Chondrocyte (in vitro differentiated cells): ENCODE measurements at regions not wholly inside any gene's neighbourhood (a gene's known extent, or its start where the extent isn't known, plus 50 kb on each side); places are given as distances from the start of the nearest gene placed in this dataset.

Source experiments
- DNase-seq: peaks from one replicate; pipeline ENCODE4 v3.0.0; 2021; ENCODE audit warnings: mixed read lengths, low spot score
- H3K27ac Mint-ChIP-seq: one replicate; pipeline ENCODE4 v1.8.0; 2021; ENCODE audit warnings: mild to moderate bottlenecking, moderate library complexity, mixed read lengths; ENCODE audit not compliant: unreplicated experiment
- H3K27me3 Mint-ChIP-seq: 2 replicates; pipeline ENCODE4 v1.8.0; 2021; ENCODE audit warnings: low read depth, mixed read lengths
- H3K36me3 Mint-ChIP-seq: 2 replicates; pipeline ENCODE4 v1.8.0; 2021; ENCODE audit warnings: low read depth, mixed read lengths
- H3K4me1 Mint-ChIP-seq: 2 replicates; pipeline ENCODE4 v1.8.0; 2021; ENCODE audit warnings: low read depth, mild to moderate bottlenecking, mixed read lengths
- H3K4me3 Mint-ChIP-seq: one replicate; pipeline ENCODE4 v1.8.0; 2021; ENCODE audit warnings: mild to moderate bottlenecking, moderate library complexity, mixed read lengths; ENCODE audit not compliant: unreplicated experiment
- H3K9me3 Mint-ChIP-seq: 2 replicates; pipeline ENCODE4 v1.8.0; 2021; ENCODE audit warnings: low read depth, mixed read lengths
- TF ChIP-seq, protein P1 (sequence below): fragments of 200-600 bp; sonication (generic); IDR thresholded peaks from 2 replicates; pipeline ENCODE4 v1.5.0; 2021; ENCODE audit warnings: antibody characterized with exemption, mild to moderate bottlenecking, moderate library complexity

DNA sequence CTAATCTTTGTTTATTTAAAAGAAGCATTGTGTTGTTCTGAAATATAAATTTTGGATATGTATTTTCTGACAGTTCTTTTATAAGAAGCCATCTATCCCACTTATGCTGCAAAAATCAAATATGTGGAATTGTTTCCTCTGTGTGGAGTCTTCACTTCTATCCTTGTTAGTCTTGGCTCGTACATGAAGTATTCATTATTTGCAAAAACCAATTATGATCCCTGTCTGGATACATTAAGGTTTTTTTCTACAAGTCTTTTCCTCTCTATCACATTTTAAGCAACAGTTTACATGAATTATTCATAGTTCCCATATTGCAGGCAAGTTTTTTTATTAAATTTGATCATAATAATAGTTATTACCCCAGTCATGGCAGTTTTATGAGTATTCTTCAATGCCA lies 490.8 kb upstream of the GJE1 start:
- TF ChIP-seq, protein P1, sequence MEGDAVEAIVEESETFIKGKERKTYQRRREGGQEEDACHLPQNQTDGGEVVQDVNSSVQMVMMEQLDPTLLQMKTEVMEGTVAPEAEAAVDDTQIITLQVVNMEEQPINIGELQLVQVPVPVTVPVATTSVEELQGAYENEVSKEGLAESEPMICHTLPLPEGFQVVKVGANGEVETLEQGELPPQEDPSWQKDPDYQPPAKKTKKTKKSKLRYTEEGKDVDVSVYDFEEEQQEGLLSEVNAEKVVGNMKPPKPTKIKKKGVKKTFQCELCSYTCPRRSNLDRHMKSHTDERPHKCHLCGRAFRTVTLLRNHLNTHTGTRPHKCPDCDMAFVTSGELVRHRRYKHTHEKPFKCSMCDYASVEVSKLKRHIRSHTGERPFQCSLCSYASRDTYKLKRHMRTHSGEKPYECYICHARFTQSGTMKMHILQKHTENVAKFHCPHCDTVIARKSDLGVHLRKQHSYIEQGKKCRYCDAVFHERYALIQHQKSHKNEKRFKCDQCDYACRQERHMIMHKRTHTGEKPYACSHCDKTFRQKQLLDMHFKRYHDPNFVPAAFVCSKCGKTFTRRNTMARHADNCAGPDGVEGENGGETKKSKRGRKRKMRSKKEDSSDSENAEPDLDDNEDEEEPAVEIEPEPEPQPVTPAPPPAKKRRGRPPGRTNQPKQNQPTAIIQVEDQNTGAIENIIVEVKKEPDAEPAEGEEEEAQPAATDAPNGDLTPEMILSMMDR: no peak
- no peak overlapping the region for H3K27ac Mint-ChIP-seq
- H3K4me3 Mint-ChIP-seq: no peak overlapping the region
- DNase-seq: no peak
- H3K27me3 Mint-ChIP-seq: no peaks in the 10 kb centered on the region
- H3K9me3 Mint-ChIP-seq: no peaks in the 10 kb centered on the region
- no peaks in the 10 kb centered on the region for H3K36me3 Mint-ChIP-seq
- no peaks in the 10 kb centered on the region for H3K4me1 Mint-ChIP-seq

DNA sequence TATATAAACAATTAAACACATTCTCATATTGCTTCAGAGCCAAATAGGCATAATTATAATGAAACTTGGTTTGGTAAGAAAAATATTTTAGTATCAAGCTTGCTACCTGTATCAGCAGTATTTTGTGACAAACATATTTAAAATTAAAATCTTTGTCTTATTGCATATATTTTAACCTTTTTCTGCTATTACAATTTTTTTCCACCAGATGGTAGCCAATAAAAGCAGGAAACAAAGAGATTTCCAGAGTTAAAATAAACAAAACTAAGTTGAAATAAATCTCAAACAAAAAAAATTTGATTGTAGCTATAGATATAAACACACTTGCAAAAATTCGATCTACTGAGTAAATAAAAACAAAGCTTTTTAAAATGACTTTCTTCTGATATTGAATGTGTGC lies 491.3 kb upstream of the GJE1 start:
- Mint-ChIP-seq H3K27me3 (no peaks in the 10 kb centered on the region), H3K4me3 (no peak overlapping the region), H3K4me1 (no peaks in the 10 kb centered on the region), H3K27ac (no peak overlapping the region), H3K36me3 (no peaks in the 10 kb centered on the region), H3K9me3 (no peaks in the 10 kb centered on the region)
- TF ChIP-seq, protein P1: peak; percentile 71
- no peak for DNase-seq

DNA sequence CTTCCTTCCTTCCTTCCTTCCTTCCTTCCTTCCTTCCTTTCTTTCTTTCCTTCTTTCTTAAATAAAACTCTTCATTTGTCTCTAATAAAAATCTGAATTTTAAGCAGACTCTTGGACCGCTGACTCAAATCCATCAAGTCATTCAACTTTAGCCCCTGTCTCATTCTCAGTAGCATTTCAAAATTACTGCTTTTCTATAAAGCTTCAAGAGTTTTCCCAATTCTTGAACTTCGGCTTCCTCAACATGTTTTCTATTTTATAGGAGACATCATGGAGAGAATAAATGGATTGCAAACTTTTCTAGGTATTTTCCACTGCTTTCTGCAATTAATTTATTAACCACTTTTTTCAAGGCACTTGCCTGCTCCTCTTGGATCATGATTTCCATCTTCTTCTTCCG lies 497.1 kb upstream of the GJE1 start:
- H3K36me3 Mint-ChIP-seq: no peaks in the 10 kb centered on the region
- H3K4me3 Mint-ChIP-seq: no peak overlapping the region
- TF ChIP-seq, protein P1: no peak
- no peaks in the 10 kb centered on the region for H3K9me3 Mint-ChIP-seq
- no peaks in the 10 kb centered on the region for H3K27me3 Mint-ChIP-seq
- H3K4me1 Mint-ChIP-seq: no peaks in the 10 kb centered on the region
- no peak for DNase-seq
- no peak overlapping the region for H3K27ac Mint-ChIP-seq

DNA sequence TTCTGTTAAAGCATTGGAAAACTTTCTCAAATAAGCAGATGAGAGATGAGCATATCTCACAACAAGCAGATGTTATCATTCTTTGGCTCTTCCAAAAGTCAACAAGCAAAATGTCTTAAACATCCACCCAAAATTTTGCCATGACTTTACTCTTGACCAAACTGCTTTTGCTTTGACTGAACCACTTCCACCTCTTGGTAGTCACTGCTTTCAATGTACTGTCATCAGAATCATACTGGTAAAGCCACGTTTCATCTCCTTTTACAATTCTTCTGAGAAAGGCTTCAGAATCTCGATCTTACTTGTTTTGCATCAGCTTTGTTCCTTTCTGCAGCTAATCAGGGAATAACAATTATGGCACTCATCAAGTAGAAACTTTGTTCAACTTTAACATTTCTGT lies 498.5 kb upstream of the GJE1 start:
- no peaks in the 10 kb centered on the region for H3K4me1 Mint-ChIP-seq
- no peak overlapping the region for H3K27ac Mint-ChIP-seq
- H3K27me3 Mint-ChIP-seq: no peaks in the 10 kb centered on the region
- DNase-seq: no peak
- TF ChIP-seq, protein P1: no peak
- H3K4me3 Mint-ChIP-seq: no peak overlapping the region
- no peaks in the 10 kb centered on the region for H3K36me3 Mint-ChIP-seq
- no peaks in the 10 kb centered on the region for H3K9me3 Mint-ChIP-seq

DNA sequence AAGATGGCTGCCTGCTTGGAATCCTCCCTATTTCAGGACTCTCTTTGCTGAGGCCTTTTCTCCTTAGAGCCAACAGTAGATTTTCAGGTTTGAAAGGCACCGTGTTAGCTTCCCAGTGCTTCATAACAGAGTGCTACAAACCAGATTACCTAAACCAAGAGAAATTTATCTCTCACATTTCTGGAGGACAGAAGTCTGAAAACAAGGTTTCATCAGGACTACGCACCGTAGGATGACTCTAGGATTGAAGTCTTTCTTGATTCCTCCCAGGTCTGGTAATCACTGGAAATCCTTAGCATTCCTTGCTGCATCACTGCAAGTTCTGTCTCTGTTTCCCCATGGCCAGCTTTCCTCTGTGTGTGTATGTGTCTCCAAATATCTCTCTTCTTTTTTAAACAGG lies 508.4 kb upstream of the GJE1 start:
- no peaks in the 10 kb centered on the region for H3K4me1 Mint-ChIP-seq
- TF ChIP-seq, protein P1: no peak
- no peak overlapping the region for H3K4me3 Mint-ChIP-seq
- H3K9me3 Mint-ChIP-seq: peaks cover 12% of the 10 kb centered on the region
- H3K27ac Mint-ChIP-seq: no peak overlapping the region
- H3K36me3 Mint-ChIP-seq: peaks cover 4% of the 10 kb centered on the region
- no peaks in the 10 kb centered on the region for H3K27me3 Mint-ChIP-seq
- no peak for DNase-seq
